Stromal cell of bone marrow (primary cell): ENCODE measurements at regions not wholly inside any gene's neighbourhood (a gene's known extent, or its start where the extent isn't known, plus 50 kb on each side); places are given as distances from the start of the nearest gene placed in this dataset.

Experiments
- DNase-seq: peaks from one replicate; pipeline ENCODE4 v3.0.0-alpha.2; 2012; ENCODE audit warnings: low read depth

- DNase-seq: no peak
Measured at GRCh38 chr14:27096091-27096490, 498.3 kb upstream of the NOVA1 start.

GRCh38 chr14:27098451-27098850 is 500.6 kb upstream of the NOVA1 start:
- no peak for DNase-seq

- DNase-seq: no peak
Measured at GRCh38 chr14:27114180-27114579, 516.3 kb upstream of the NOVA1 start.

- DNase-seq: no peak
Measured at GRCh38 chr14:27123162-27123561, 525.3 kb upstream of the NOVA1 start.

- DNase-seq: no peak
Measured at GRCh38 chr14:27127838-27128237, 530.0 kb upstream of the NOVA1 start.

- DNase-seq: no peak
Measured at GRCh38 chr14:27134200-27134599, 536.4 kb upstream of the NOVA1 start.

- DNase-seq: no peak
Measured at GRCh38 chr14:27145170-27145569, 547.3 kb upstream of the NOVA1 start.

GRCh38 chr14:27148143-27148542 is 550.3 kb upstream of the NOVA1 start:
- DNase-seq: no peak

- no peak for DNase-seq
Measured at GRCh38 chr14:27164139-27164538, 566.3 kb upstream of the NOVA1 start.

GRCh38 chr14:27175489-27175888 is 577.7 kb upstream of the NOVA1 start:
- DNase-seq: no peak

GRCh38 chr14:27181333-27181732 is 583.5 kb upstream of the NOVA1 start:
- no peak for DNase-seq

- no peak for DNase-seq
Measured at GRCh38 chr14:27184427-27184826, 586.6 kb upstream of the NOVA1 start.

- DNase-seq: no peak
Measured at GRCh38 chr14:27186048-27186447, 588.2 kb upstream of the NOVA1 start.

GRCh38 chr14:27187136-27187535 is 589.3 kb upstream of the NOVA1 start:
- DNase-seq: no peak

GRCh38 chr14:27190296-27190695 is 592.5 kb upstream of the NOVA1 start:
- no peak for DNase-seq

- no peak for DNase-seq
Measured at GRCh38 chr14:27199272-27199671, 601.4 kb upstream of the NOVA1 start.

GRCh38 chr14:27205036-27205435 is 607.2 kb upstream of the NOVA1 start:
- DNase-seq: no peak

GRCh38 chr14:27211741-27212140 is 613.9 kb upstream of the NOVA1 start:
- DNase-seq: no peak

GRCh38 chr14:27222671-27223070 is 624.8 kb upstream of the NOVA1 start:
- no peak for DNase-seq

GRCh38 chr14:27223906-27224305 is 626.1 kb upstream of the NOVA1 start:
- DNase-seq: no peak

- no peak for DNase-seq
Measured at GRCh38 chr14:27228053-27228452, 630.2 kb upstream of the NOVA1 start.

- DNase-seq: no peak
Measured at GRCh38 chr14:27234331-27234730, 636.5 kb upstream of the NOVA1 start.

- DNase-seq: no peak
Measured at GRCh38 chr14:27236601-27237000, 638.8 kb upstream of the NOVA1 start.

GRCh38 chr14:27242874-27243273 is 645.0 kb upstream of the NOVA1 start:
- DNase-seq: no peak

- no peak for DNase-seq
Measured at GRCh38 chr14:27243365-27243764, 645.5 kb upstream of the NOVA1 start.
